H1 (cell line): ENCODE measurements at regions not wholly inside any gene's neighbourhood (a gene's known extent, or its start where the extent isn't known, plus 50 kb on each side); places are given as distances from the start of the nearest gene placed in this dataset.

Experiments
- EP300 ChIP-seq, 2 experiments: IDR thresholded peaks; 1 replicate in 1 of 2; 2 replicates in 1 of 2; pipeline ENCODE4 v1.6.1; 2011 to 2012; ENCODE audit warnings: low read depth in 2 of 2, low read length in 2 of 2, mild to moderate bottlenecking in 2 of 2, borderline replicate concordance in 1 of 2, inconsistent platforms in 1 of 2, moderate library complexity in 1 of 2
- FOSL1 ChIP-seq: IDR thresholded peaks from 2 replicates; pipeline ENCODE4 v1.6.1; 2011; ENCODE audit warnings: mild to moderate bottlenecking, low read depth, low read length, moderate library complexity; ENCODE audit not compliant: insufficient read depth
- JUN ChIP-seq: IDR thresholded peaks from 2 replicates; pipeline ENCODE4 v1.6.1; 2011; ENCODE audit warnings: low read depth, mild to moderate bottlenecking, improper control_type of control experiment, low read length
- POLR2A ChIP-seq, 2 experiments: IDR thresholded peaks; 1 replicate in 1 of 2; 2 replicates in 1 of 2; pipeline ENCODE4 v1.6.1; 2011; ENCODE audit warnings: low read depth in 2 of 2, low read length in 2 of 2, mild to moderate bottlenecking in 2 of 2; ENCODE audit errors: control extremely low read depth in 1 of 2
- POLR2AphosphoS5 ChIP-seq: IDR thresholded peaks from 2 replicates; pipeline ENCODE4 v1.6.1; 2011; ENCODE audit warnings: low read depth, low read length
- SIN3A ChIP-seq, 2 experiments: IDR thresholded peaks in 1 of 2; conservative IDR thresholded peaks in 1 of 2; 2 replicates each; pipeline ENCODE4 v1.6.1; 2011 to 2012; ENCODE audit warnings: low read length in 2 of 2, improper control_type of control experiment in 1 of 2, low read depth in 1 of 2, mild to moderate bottlenecking in 1 of 2
- SIX5 ChIP-seq: IDR thresholded peaks from 2 replicates; pipeline ENCODE4 v1.6.1; 2011; ENCODE audit warnings: mild to moderate bottlenecking, low read depth, low read length
- SRF ChIP-seq: IDR thresholded peaks from 2 replicates; pipeline ENCODE4 v1.6.1; 2011; ENCODE audit warnings: mild to moderate bottlenecking, low read depth, low read length, moderate library complexity
- TAF1 ChIP-seq: IDR thresholded peaks from 2 replicates; pipeline ENCODE4 v1.6.1; 2011; ENCODE audit warnings: mild to moderate bottlenecking, low read depth, low read length
- TEAD4 ChIP-seq: IDR thresholded peaks from 2 replicates; pipeline ENCODE4 v1.6.1; 2012; ENCODE audit warnings: low read depth, low read length, inconsistent platforms, mixed read lengths
- TF ChIP-seq, protein P1 (sequence below), 3 experiments: IDR thresholded peaks; 1 replicate in 2 of 3; 2 replicates in 1 of 3; pipeline versions ENCODE4 v1.5.1 to v1.6.1; 2011; ENCODE audit warnings: low read length in 3 of 3, mild to moderate bottlenecking in 3 of 3, inconsistent platforms in 2 of 3, low read depth in 1 of 3, moderate library complexity in 1 of 3; ENCODE audit not compliant: insufficient read depth in 1 of 3; ENCODE audit errors: control extremely low read depth in 1 of 3

DNA sequence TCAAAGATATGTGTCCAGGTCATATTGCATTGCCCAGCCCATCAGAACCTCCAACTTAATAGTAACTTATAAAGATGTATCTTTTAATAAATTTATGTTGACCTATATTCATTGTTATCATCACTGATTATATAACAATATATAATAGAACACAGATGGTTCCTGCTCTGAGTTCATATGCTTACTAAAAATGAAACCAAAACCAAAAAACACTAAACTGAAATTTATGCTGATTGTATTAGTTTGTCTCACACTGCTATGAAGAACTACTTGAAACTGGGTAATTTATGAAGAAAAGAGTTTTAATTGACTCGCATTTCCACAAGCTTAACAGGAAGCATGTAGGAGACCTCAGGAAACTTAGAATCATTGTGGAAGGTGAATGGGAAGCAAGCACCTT lies 462.5 kb upstream of the TYRP1 start:
- TF ChIP-seq POLR2A (IDR thresholded peaks at IDR 0.05; ENCODE audit: control extremely low read depth in 1 of 2, low read depth in 2 of 2, low read length in 2 of 2) (no peak), SRF (no peak), TEAD4 (no peak), POLR2AphosphoS5 (no peak), SIN3A (conservative IDR thresholded peaks at IDR 0.05 in 1 of 2, IDR thresholded peaks at IDR 0.05 in 1 of 2; ENCODE audit: low read depth in 1 of 2, low read length in 2 of 2) (no peak), EP300 (IDR thresholded peaks at IDR 0.05; ENCODE audit: borderline replicate concordance in 1 of 2, low read depth in 2 of 2, low read length in 2 of 2) (no peak), SIX5 (no peak), JUN (no peak), FOSL1 (no peak), TAF1 (no peak)
- TF ChIP-seq, protein P1, sequence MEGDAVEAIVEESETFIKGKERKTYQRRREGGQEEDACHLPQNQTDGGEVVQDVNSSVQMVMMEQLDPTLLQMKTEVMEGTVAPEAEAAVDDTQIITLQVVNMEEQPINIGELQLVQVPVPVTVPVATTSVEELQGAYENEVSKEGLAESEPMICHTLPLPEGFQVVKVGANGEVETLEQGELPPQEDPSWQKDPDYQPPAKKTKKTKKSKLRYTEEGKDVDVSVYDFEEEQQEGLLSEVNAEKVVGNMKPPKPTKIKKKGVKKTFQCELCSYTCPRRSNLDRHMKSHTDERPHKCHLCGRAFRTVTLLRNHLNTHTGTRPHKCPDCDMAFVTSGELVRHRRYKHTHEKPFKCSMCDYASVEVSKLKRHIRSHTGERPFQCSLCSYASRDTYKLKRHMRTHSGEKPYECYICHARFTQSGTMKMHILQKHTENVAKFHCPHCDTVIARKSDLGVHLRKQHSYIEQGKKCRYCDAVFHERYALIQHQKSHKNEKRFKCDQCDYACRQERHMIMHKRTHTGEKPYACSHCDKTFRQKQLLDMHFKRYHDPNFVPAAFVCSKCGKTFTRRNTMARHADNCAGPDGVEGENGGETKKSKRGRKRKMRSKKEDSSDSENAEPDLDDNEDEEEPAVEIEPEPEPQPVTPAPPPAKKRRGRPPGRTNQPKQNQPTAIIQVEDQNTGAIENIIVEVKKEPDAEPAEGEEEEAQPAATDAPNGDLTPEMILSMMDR (IDR thresholded peaks at IDR 0.05; ENCODE audit: control extremely low read depth in 1 of 3, insufficient read depth in 1 of 3, low read depth in 1 of 3, low read length in 3 of 3), result no peak
